ENCODE measurements at regions not wholly inside any gene's neighbourhood (a gene's known extent, or its start where the extent isn't known, plus 50 kb on each side); places are given as distances from the start of the nearest gene placed in this dataset.

DNA sequence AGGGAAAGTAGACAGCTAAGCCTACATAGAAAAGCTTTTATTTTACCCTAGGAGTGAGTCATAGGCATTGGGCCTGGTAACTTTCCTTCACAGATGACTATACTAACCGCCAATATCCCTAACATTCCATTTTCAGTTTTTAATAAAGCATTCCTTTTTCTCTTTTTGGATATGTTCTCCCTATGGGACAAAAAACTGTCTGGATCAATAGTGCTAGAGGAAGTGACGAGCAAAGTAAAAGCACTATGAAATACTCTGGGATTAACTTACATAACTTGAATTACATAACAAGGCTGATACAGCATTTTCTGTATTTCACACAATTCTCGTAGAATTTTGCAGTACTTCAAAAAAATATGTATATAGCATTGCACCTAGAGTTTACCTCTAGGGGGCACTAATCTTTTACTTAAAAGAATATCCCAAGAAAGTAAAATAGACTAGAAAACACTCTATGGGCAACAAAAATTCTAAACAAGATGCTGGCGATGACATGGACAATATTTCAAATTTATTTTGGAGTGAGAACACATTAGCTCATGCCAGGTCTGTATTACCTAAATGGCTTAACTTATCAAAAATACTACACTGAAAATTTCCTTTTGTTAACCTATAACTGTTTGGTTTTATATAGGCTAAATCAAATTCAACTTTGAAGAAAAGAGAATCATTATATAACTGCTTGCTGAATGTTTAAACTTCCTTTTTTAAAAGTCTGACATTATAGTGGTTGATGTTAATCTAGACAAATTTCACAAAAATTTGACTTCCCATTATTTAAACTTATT, 66.3 kb upstream of the DST start:
- H2AFZ ChIP-seq (ENCODE audit: low read depth, low read length), result no peak overlapping the region
- H3K4me1 ChIP-seq (ENCODE audit: insufficient read depth, low read length), result peaks cover 28% of the 10 kb centered on the region
- no peak for TF ChIP-seq EZH2 (IDR thresholded peaks at IDR 0.05; ENCODE audit: insufficient read depth, low read length)
- TF ChIP-seq, protein P1, sequence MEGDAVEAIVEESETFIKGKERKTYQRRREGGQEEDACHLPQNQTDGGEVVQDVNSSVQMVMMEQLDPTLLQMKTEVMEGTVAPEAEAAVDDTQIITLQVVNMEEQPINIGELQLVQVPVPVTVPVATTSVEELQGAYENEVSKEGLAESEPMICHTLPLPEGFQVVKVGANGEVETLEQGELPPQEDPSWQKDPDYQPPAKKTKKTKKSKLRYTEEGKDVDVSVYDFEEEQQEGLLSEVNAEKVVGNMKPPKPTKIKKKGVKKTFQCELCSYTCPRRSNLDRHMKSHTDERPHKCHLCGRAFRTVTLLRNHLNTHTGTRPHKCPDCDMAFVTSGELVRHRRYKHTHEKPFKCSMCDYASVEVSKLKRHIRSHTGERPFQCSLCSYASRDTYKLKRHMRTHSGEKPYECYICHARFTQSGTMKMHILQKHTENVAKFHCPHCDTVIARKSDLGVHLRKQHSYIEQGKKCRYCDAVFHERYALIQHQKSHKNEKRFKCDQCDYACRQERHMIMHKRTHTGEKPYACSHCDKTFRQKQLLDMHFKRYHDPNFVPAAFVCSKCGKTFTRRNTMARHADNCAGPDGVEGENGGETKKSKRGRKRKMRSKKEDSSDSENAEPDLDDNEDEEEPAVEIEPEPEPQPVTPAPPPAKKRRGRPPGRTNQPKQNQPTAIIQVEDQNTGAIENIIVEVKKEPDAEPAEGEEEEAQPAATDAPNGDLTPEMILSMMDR (IDR thresholded peaks at IDR 0.05; ENCODE audit: insufficient read depth, low read depth, low read length), result peak; percentile 59
- no peaks in the 10 kb centered on the region for H3K9me3 ChIP-seq (ENCODE audit: insufficient read depth, low read depth, low read length)
- peak overlapping the region; percentile 82 for H3K27ac ChIP-seq (ENCODE audit: low read depth, low read length)
- Mint-ChIP-seq H3K4me1 (ENCODE audit: low read depth, unreplicated experiment) (peaks cover 41% of the 10 kb centered on the region), H3K27me3 (ENCODE audit: low read depth, unreplicated experiment) (no peaks in the 10 kb centered on the region), H3K27ac (ENCODE audit: unreplicated experiment) (peak overlapping the region; percentile 71), H3K36me3 (ENCODE audit: low read depth, unreplicated experiment) (no peaks in the 10 kb centered on the region), H3K4me3 (ENCODE audit: unreplicated experiment) (no peak overlapping the region), H3K9me3 (ENCODE audit: unreplicated experiment) (no peaks in the 10 kb centered on the region)
- H3K9ac ChIP-seq (ENCODE audit: low read length), result peak overlapping the region; percentile 66
- H3K79me2 ChIP-seq (ENCODE audit: insufficient read depth, low read length), result peaks cover 86% of the 10 kb centered on the region
- no peaks in the 10 kb centered on the region for H4K20me1 ChIP-seq (ENCODE audit: insufficient read depth, low read length)
- no peaks in the 10 kb centered on the region for H3K27me3 ChIP-seq (ENCODE audit: insufficient read depth, low read length)
- H3K4me2 ChIP-seq (ENCODE audit: low read length), result peak overlapping the region; percentile 79
- FAIRE-seq, result peak; percentile 82
- H3K36me3 ChIP-seq (ENCODE audit: insufficient read depth, low read length), result no peaks in the 10 kb centered on the region
- peak overlapping the region; percentile 11 for H3K4me3 ChIP-seq (ENCODE audit: insufficient read depth, low read depth, low read length)
- DNase-seq (ENCODE audit: low read depth), result peak; percentile 72

DNA sequence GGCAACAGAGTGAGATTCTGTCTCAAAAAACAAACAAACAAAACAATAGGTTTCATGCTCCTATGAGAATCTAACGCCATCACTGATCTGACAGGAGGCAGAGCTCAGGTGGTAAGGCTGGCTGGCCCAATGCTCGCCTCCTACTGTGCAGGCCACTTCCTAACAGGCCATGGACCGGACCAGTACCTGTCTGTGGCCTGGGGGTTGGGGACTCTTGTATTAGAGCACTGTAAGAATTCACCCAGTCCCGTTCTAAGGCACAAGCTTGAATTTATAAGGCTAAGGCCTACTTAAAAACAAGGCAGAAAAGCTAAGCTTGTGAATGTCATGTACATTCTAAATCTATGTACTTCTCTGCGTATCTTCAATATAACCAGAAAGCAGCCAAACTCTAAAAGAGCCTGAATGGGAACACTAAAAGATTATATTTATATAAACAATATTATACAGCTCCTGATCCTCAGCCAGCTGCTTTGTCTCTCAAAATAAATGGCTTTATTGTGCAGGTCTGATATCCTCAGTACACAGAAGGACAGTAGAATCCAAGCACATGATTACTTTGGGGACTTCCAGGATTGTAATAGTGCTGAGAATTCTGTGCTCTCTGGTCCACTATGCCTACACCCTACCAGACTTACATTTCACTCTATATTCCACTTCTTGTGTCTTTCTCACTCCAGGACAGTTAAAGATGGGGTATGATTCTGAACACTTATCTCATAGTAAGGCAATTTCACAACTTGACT, 64.5 kb upstream of the DST start:
- Histone ChIP-seq H3K9me3 (ENCODE audit: insufficient read depth, low read depth, low read length) (no peaks in the 10 kb centered on the region), H3K27ac (ENCODE audit: low read depth, low read length) (no peak overlapping the region)
- peak overlapping the region; percentile 43 for H3K27ac Mint-ChIP-seq (ENCODE audit: unreplicated experiment)

More for the DNA sequence above, 64.5 kb upstream of the DST start:
- Mint-ChIP-seq H3K27me3 (ENCODE audit: low read depth, unreplicated experiment) (no peaks in the 10 kb centered on the region), H3K36me3 (ENCODE audit: low read depth, unreplicated experiment) (no peaks in the 10 kb centered on the region), H3K4me3 (ENCODE audit: unreplicated experiment) (no peak overlapping the region), H3K9me3 (ENCODE audit: unreplicated experiment) (no peaks in the 10 kb centered on the region), H3K4me1 (ENCODE audit: low read depth, unreplicated experiment) (peaks cover 27% of the 10 kb centered on the region)
- no peak overlapping the region for H3K4me3 ChIP-seq (ENCODE audit: insufficient read depth, low read depth, low read length)
- DNase-seq (ENCODE audit: low read depth), result no peak
- H3K4me2 ChIP-seq (ENCODE audit: low read length), result no peak overlapping the region
- peaks cover 15% of the 10 kb centered on the region for H3K4me1 ChIP-seq (ENCODE audit: insufficient read depth, low read length)
- H3K79me2 ChIP-seq (ENCODE audit: insufficient read depth, low read length), result peaks cover 91% of the 10 kb centered on the region
- no peak overlapping the region for H2AFZ ChIP-seq (ENCODE audit: low read depth, low read length)
- peaks cover 3% of the 10 kb centered on the region for H3K36me3 ChIP-seq (ENCODE audit: insufficient read depth, low read length)
- no peak for FAIRE-seq
- no peak overlapping the region for H3K9ac ChIP-seq (ENCODE audit: low read length)
- no peaks in the 10 kb centered on the region for H3K27me3 ChIP-seq (ENCODE audit: insufficient read depth, low read length)
- no peaks in the 10 kb centered on the region for H4K20me1 ChIP-seq (ENCODE audit: insufficient read depth, low read length)
- TF ChIP-seq EZH2 (IDR thresholded peaks at IDR 0.05; ENCODE audit: insufficient read depth, low read length), result no peak
- TF ChIP-seq, protein P1 (IDR thresholded peaks at IDR 0.05; ENCODE audit: insufficient read depth, low read depth, low read length), result no peak

All from astrocyte (in vitro differentiated cells and primary cell).